ENCODE measurements at regions not wholly inside any gene's neighbourhood (a gene's known extent, or its start where the extent isn't known, plus 50 kb on each side); places are given as distances from the start of the nearest gene placed in this dataset.

DNA sequence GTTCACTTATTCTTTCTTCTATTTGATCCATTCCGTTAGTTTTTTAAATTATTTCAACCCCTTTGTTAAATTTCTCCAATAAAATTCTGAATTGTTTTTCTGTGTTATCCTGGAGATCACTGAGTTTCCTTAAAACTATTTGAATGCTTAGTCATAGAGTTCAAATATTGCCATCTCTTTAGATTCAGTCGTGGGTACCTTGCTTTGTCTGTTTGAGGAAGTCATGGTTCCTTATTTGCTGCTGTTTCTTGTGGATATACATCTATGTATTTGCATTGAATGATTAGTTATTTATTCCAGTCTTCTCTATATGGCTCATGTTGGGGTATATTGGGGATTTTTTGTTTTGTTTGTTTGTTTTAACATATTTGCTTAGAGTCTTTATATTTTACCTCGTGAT is 80.6 kb downstream of the HINT1 start:
- H3K9me3 ChIP-seq (ENCODE audit: insufficient read depth, low read length) = no peaks in the 10 kb centered on the region
- H3K36me3 ChIP-seq (replicated peaks; ENCODE audit: low read depth, low read length) = no peaks in the 10 kb centered on the region
- H3K4me1 ChIP-seq (ENCODE audit: low read length) = no peaks in the 10 kb centered on the region
- no peak overlapping the region for H3K9ac ChIP-seq (ENCODE audit: low read length)
- TF ChIP-seq, protein P1, sequence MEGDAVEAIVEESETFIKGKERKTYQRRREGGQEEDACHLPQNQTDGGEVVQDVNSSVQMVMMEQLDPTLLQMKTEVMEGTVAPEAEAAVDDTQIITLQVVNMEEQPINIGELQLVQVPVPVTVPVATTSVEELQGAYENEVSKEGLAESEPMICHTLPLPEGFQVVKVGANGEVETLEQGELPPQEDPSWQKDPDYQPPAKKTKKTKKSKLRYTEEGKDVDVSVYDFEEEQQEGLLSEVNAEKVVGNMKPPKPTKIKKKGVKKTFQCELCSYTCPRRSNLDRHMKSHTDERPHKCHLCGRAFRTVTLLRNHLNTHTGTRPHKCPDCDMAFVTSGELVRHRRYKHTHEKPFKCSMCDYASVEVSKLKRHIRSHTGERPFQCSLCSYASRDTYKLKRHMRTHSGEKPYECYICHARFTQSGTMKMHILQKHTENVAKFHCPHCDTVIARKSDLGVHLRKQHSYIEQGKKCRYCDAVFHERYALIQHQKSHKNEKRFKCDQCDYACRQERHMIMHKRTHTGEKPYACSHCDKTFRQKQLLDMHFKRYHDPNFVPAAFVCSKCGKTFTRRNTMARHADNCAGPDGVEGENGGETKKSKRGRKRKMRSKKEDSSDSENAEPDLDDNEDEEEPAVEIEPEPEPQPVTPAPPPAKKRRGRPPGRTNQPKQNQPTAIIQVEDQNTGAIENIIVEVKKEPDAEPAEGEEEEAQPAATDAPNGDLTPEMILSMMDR (IDR thresholded peaks at IDR 0.05; ENCODE audit: low read depth, low read length) = no peak
- TF ChIP-seq EZH2phosphoT487 (IDR thresholded peaks at IDR 0.05; ENCODE audit: low read depth) = no peak
- H3K4me3 ChIP-seq (ENCODE audit: low read length) = no peak overlapping the region
- H3K79me2 ChIP-seq (ENCODE audit: low read length) = no peaks in the 10 kb centered on the region
- no peaks in the 10 kb centered on the region for H4K20me1 ChIP-seq (ENCODE audit: insufficient read depth, low read length)
- H3K27ac ChIP-seq (ENCODE audit: low read length) = no peak overlapping the region
- no peak overlapping the region for H2AFZ ChIP-seq (ENCODE audit: low read depth, low read length)
- no peak overlapping the region for H3K4me2 ChIP-seq (ENCODE audit: low read length)
- H3K27me3 ChIP-seq (ENCODE audit: low read depth, low read length) = no peaks in the 10 kb centered on the region

GRCh38 chr5:131081913-131082488 is 83.1 kb downstream of the HINT1 start:
- no peak overlapping the region for H3K4me3 ChIP-seq (ENCODE audit: low read length)
- TF ChIP-seq, protein P1 (IDR thresholded peaks at IDR 0.05; ENCODE audit: low read depth, low read length) = no peak
- TF ChIP-seq EZH2phosphoT487 (IDR thresholded peaks at IDR 0.05; ENCODE audit: low read depth) = no peak
- no peak overlapping the region for H2AFZ ChIP-seq (ENCODE audit: low read depth, low read length)
- H3K4me2 ChIP-seq (ENCODE audit: low read length) = no peak overlapping the region
- no peaks in the 10 kb centered on the region for H4K20me1 ChIP-seq (ENCODE audit: insufficient read depth, low read length)
- no peak overlapping the region for H3K27ac ChIP-seq (ENCODE audit: low read length)
- no peaks in the 10 kb centered on the region for H3K36me3 ChIP-seq (replicated peaks; ENCODE audit: low read depth, low read length)
- H3K9me3 ChIP-seq (ENCODE audit: insufficient read depth, low read length) = no peaks in the 10 kb centered on the region
- H3K9ac ChIP-seq (ENCODE audit: low read length) = no peak overlapping the region
- no peaks in the 10 kb centered on the region for H3K4me1 ChIP-seq (ENCODE audit: low read length)
- no peaks in the 10 kb centered on the region for H3K79me2 ChIP-seq (ENCODE audit: low read length)
- H3K27me3 ChIP-seq (ENCODE audit: low read depth, low read length) = no peaks in the 10 kb centered on the region

- TF ChIP-seq EZH2phosphoT487 (IDR thresholded peaks at IDR 0.05; ENCODE audit: low read depth) = no peak
- Histone ChIP-seq H3K9me3 (ENCODE audit: insufficient read depth, low read length) (no peaks in the 10 kb centered on the region), H3K4me2 (ENCODE audit: low read length) (no peak overlapping the region), H3K9ac (ENCODE audit: low read length) (no peak overlapping the region), H3K36me3 (replicated peaks; ENCODE audit: low read depth, low read length) (no peaks in the 10 kb centered on the region), H4K20me1 (ENCODE audit: insufficient read depth, low read length) (no peaks in the 10 kb centered on the region), H2AFZ (ENCODE audit: low read depth, low read length) (no peak overlapping the region), H3K27ac (ENCODE audit: low read length) (no peak overlapping the region), H3K4me1 (ENCODE audit: low read length) (no peaks in the 10 kb centered on the region), H3K4me3 (ENCODE audit: low read length) (no peak overlapping the region), H3K79me2 (ENCODE audit: low read length) (no peaks in the 10 kb centered on the region), H3K27me3 (ENCODE audit: low read depth, low read length) (no peaks in the 10 kb centered on the region)
Measured at GRCh38 chr5:131081374-131081773, 83.7 kb downstream of the HINT1 start.

DNA sequence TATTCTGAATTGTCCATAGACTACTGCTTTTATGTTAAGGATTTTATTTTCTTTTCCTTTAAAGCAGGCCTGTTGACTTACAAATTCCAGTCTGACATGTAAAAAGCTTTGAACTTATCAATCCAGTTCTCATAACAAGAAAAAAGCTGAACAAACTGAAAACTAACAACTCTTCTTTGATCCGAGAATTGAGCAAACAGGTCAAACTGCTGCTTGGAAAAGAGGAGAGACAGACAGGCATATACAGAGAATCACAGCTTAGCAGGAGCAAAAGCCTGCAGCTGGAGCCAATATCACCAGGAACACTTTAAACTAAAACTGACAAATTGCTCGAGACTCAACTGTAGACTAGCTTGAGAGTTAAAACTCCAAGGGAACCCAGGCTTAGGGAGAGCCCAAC is 85.8 kb downstream of the HINT1 start:
- TF ChIP-seq, protein P1 (IDR thresholded peaks at IDR 0.05; ENCODE audit: low read depth, low read length) = no peak
- TF ChIP-seq EZH2phosphoT487 (IDR thresholded peaks at IDR 0.05; ENCODE audit: low read depth) = no peak
- Histone ChIP-seq H3K27ac (ENCODE audit: low read length) (no peak overlapping the region), H3K27me3 (ENCODE audit: low read depth, low read length) (no peaks in the 10 kb centered on the region), H4K20me1 (ENCODE audit: insufficient read depth, low read length) (no peaks in the 10 kb centered on the region), H2AFZ (ENCODE audit: low read depth, low read length) (no peak overlapping the region), H3K9me3 (ENCODE audit: insufficient read depth, low read length) (no peaks in the 10 kb centered on the region), H3K4me3 (ENCODE audit: low read length) (no peak overlapping the region), H3K79me2 (ENCODE audit: low read length) (no peaks in the 10 kb centered on the region), H3K36me3 (replicated peaks; ENCODE audit: low read depth, low read length) (no peaks in the 10 kb centered on the region), H3K9ac (ENCODE audit: low read length) (no peak overlapping the region), H3K4me2 (ENCODE audit: low read length) (no peak overlapping the region), H3K4me1 (ENCODE audit: low read length) (no peaks in the 10 kb centered on the region)
